ENCODE measurements at regions not wholly inside any gene's neighbourhood (a gene's known extent, or its start where the extent isn't known, plus 50 kb on each side); places are given as distances from the start of the nearest gene placed in this dataset.

GRCh38 chr1:164910671-164911070 lies 351.7 kb downstream of the PBX1 start:
- H3K9ac ChIP-seq (ENCODE audit: low read length): no peak overlapping the region
- H3K27me3 ChIP-seq (ENCODE audit: insufficient read depth, low read length): peaks cover 7% of the 10 kb centered on the region
- no peak overlapping the region for H3K27ac ChIP-seq (ENCODE audit: low read depth, low read length)
- no peak overlapping the region for H2AFZ ChIP-seq (ENCODE audit: low read depth, low read length, poor library complexity, severe bottlenecking)
- ChIA-PET POLR2A (no interaction called here), RAD21 (ENCODE audit: low non-redundant PET in 1 of 2, low total read pairs in 2 of 2, uncharacterized antibody in 2 of 2, unreplicated experiment in 2 of 2) (no interaction called here), CTCF (no interaction called here)
- DNase-seq (ENCODE audit: low read depth, low spot score) (no peak), ATAC-seq (no peak)
- no peaks in the 10 kb centered on the region for H3K9me3 ChIP-seq (ENCODE audit: control insufficient read depth in 1 of 2, insufficient read depth in 1 of 2, low read depth in 1 of 2, low read length in 2 of 2)
- H3K4me1 ChIP-seq (ENCODE audit: control insufficient read depth in 1 of 2, insufficient read depth in 2 of 2, low read length in 2 of 2): no peaks in the 10 kb centered on the region
- no peak overlapping the region for H3K4me2 ChIP-seq (ENCODE audit: low read length)
- H3K4me3 ChIP-seq (replicated peaks in 1 of 2; ENCODE audit: low read depth in 1 of 2, low read length in 2 of 2): no peak overlapping the region
- H4K20me1 ChIP-seq (ENCODE audit: insufficient read depth): no peaks in the 10 kb centered on the region
- intact Hi-C loops (cut with micrococcal nuclease): no loop called here
- TF ChIP-seq EGR1 (IDR thresholded peaks at IDR 0.05; ENCODE audit: low read depth) (no peak), POLR2A (IDR thresholded peaks at IDR 0.05; ENCODE audit: borderline replicate concordance, extremely low read depth, insufficient read depth, insufficient read length) (no peak), ZBTB33 (IDR thresholded peaks at IDR 0.05; ENCODE audit: extremely low read depth, insufficient replicate concordance, low read length) (no peak), YY1 (IDR thresholded peaks at IDR 0.05; ENCODE audit: extremely low read depth, insufficient replicate concordance, low read depth, low read length) (no peak), EZH2phosphoT487 (IDR thresholded peaks at IDR 0.05; ENCODE audit: borderline replicate concordance) (no peak), ELF1 (IDR thresholded peaks at IDR 0.05; ENCODE audit: borderline replicate concordance, low read depth) (no peak), RAD21 (IDR thresholded peaks at IDR 0.05; ENCODE audit: low read depth) (no peak), POLR2AphosphoS5 (IDR thresholded peaks at IDR 0.05; ENCODE audit: low read depth, low read length) (no peak)
- TF ChIP-seq, protein P1, sequence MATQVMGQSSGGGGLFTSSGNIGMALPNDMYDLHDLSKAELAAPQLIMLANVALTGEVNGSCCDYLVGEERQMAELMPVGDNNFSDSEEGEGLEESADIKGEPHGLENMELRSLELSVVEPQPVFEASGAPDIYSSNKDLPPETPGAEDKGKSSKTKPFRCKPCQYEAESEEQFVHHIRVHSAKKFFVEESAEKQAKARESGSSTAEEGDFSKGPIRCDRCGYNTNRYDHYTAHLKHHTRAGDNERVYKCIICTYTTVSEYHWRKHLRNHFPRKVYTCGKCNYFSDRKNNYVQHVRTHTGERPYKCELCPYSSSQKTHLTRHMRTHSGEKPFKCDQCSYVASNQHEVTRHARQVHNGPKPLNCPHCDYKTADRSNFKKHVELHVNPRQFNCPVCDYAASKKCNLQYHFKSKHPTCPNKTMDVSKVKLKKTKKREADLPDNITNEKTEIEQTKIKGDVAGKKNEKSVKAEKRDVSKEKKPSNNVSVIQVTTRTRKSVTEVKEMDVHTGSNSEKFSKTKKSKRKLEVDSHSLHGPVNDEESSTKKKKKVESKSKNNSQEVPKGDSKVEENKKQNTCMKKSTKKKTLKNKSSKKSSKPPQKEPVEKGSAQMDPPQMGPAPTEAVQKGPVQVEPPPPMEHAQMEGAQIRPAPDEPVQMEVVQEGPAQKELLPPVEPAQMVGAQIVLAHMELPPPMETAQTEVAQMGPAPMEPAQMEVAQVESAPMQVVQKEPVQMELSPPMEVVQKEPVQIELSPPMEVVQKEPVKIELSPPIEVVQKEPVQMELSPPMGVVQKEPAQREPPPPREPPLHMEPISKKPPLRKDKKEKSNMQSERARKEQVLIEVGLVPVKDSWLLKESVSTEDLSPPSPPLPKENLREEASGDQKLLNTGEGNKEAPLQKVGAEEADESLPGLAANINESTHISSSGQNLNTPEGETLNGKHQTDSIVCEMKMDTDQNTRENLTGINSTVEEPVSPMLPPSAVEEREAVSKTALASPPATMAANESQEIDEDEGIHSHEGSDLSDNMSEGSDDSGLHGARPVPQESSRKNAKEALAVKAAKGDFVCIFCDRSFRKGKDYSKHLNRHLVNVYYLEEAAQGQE (IDR thresholded peaks at IDR 0.05; ENCODE audit: low read depth): no peak
- no peaks in the 10 kb centered on the region for H3K9me2 ChIP-seq (ENCODE audit: insufficient read depth)
- BruUV-seq (replicated peaks): no TSS peak
- H3K36me3 ChIP-seq (ENCODE audit: control insufficient read depth in 1 of 2, insufficient read depth in 2 of 2, low read length in 2 of 2): no peaks in the 10 kb centered on the region
- no peaks in the 10 kb centered on the region for H3K79me2 ChIP-seq (ENCODE audit: insufficient read depth, low read length)

Data from HCT116 (cell line).